HG02870 (cell line): ENCODE measurements at regions not wholly inside any gene's neighbourhood (a gene's known extent, or its start where the extent isn't known, plus 50 kb on each side); places are given as distances from the start of the nearest gene placed in this dataset.

Experiments used
- ATAC-seq: cut with Tn5 transposase; IDR thresholded peaks from one replicate; pipeline ENCODE4 v1.9.1; 2021; ENCODE audit warnings: mild to moderate bottlenecking, moderate library complexity; ENCODE audit not compliant: unreplicated experiment

- no peak for ATAC-seq
Measured at GRCh38 chr9:2243666-2244555, 228.8 kb downstream of the SMARCA2 start.

- ATAC-seq: no peak
Measured at GRCh38 chr9:2247340-2247739, 232.2 kb downstream of the SMARCA2 start.

- no peak for ATAC-seq
Measured at GRCh38 chr9:2248768-2249265, 233.7 kb downstream of the SMARCA2 start.

GRCh38 chr9:2253636-2254580 is 238.8 kb downstream of the SMARCA2 start:
- ATAC-seq: no peak

GRCh38 chr9:2255128-2255527 is 240.0 kb downstream of the SMARCA2 start:
- no peak for ATAC-seq

GRCh38 chr9:2257248-2257929 is 242.2 kb downstream of the SMARCA2 start:
- ATAC-seq: no peak

GRCh38 chr9:2260417-2261306 is 245.5 kb downstream of the SMARCA2 start:
- no peak for ATAC-seq

GRCh38 chr9:2261421-2262103 is 246.4 kb downstream of the SMARCA2 start:
- no peak for ATAC-seq

GRCh38 chr9:2262386-2263071 is 247.4 kb downstream of the SMARCA2 start:
- no peak for ATAC-seq

GRCh38 chr9:2263111-2263510 is 248.0 kb downstream of the SMARCA2 start:
- no peak for ATAC-seq

GRCh38 chr9:2263665-2264064 is 248.5 kb downstream of the SMARCA2 start:
- no peak for ATAC-seq

GRCh38 chr9:2264081-2264480 is 248.9 kb downstream of the SMARCA2 start:
- no peak for ATAC-seq

GRCh38 chr9:2267181-2267745 is 252.1 kb downstream of the SMARCA2 start:
- no peak for ATAC-seq

- ATAC-seq: no peak
Measured at GRCh38 chr9:2269778-2270177, 254.6 kb downstream of the SMARCA2 start.

GRCh38 chr9:2270565-2270964 is 255.4 kb downstream of the SMARCA2 start:
- no peak for ATAC-seq

- peak; percentile 81 for ATAC-seq
Measured at GRCh38 chr9:2271426-2271825, 256.3 kb downstream of the SMARCA2 start.

- no peak for ATAC-seq
Measured at GRCh38 chr9:2274762-2275161, 259.6 kb downstream of the SMARCA2 start.

GRCh38 chr9:2276296-2276695 is 261.1 kb downstream of the SMARCA2 start:
- ATAC-seq: no peak
